HG02943 (cell line): ENCODE measurements at regions not wholly inside any gene's neighbourhood (a gene's known extent, or its start where the extent isn't known, plus 50 kb on each side); places are given as distances from the start of the nearest gene placed in this dataset.
"Not testable (repeated sequence)": the region's sequence is repeated elsewhere in the genome, so short reads cannot be mapped to it uniquely, and the experiment has no call there.

ENCODE experiments used
- ATAC-seq: cut with Tn5 transposase; IDR thresholded peaks from one replicate; pipeline ENCODE4 v1.9.1; 2021; ENCODE audit warnings: mild to moderate bottlenecking, low read depth, moderate library complexity; ENCODE audit not compliant: unreplicated experiment

GRCh38 chr9:82424599-82425120 is 436.1 kb downstream of the SPATA31D1 start:
- ATAC-seq: no peak

- no peak for ATAC-seq
Measured at GRCh38 chr9:82431121-82431520, 442.5 kb downstream of the SPATA31D1 start.

DNA sequence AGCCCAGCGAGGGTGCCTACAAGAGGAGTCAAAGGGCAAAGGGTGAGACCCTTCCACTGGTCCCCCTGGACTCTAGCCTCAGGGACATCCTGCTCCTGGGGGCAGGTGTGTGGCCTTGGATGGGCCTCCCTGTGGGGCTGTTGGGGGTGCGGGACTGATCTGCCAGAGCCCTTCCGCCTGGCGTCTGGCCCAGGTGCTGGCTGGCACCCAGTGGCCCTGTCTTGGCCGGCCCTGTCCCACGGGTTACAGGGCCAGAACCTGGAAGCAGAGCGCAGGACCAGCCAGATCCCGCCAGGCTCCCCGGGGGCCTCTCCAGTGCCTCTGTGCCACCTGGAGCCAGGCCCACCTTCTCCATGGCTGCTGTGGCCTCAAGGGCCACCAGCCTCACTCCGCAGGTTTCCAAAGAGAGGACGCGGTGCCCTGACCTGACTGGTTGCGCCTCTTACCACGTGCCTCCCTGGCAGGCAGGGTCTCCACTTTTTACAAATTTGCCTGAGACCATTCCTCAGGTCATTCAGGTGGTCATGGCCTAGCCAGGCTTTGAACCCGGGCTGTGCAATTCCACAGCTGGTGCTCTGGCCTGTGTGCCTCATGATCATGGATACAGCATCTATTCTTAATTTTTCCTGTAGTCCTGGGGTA is 444.8 kb downstream of the SPATA31D1 start:
- ATAC-seq: not testable (repeated sequence)

DNA sequence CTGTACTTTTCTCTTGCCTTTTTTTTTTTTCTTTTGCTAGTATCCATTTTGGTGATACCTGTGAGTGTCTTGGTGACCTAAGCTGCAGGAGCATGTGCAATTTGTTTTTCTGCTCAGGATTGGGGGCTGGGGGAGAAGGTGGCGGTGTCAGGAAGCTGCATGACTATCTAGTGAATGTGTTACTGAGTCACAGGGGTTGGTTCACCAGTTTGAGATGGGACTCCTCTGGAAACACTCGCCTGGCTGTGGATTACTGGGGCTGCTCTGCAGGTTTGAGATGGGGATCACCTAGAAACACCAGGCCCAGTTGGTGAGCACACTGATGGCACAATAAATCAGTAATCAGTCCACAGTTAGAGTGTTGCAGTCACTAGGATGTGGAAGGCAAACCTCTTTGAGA is 447.9 kb downstream of the SPATA31D1 start:
- ATAC-seq: no peak

DNA sequence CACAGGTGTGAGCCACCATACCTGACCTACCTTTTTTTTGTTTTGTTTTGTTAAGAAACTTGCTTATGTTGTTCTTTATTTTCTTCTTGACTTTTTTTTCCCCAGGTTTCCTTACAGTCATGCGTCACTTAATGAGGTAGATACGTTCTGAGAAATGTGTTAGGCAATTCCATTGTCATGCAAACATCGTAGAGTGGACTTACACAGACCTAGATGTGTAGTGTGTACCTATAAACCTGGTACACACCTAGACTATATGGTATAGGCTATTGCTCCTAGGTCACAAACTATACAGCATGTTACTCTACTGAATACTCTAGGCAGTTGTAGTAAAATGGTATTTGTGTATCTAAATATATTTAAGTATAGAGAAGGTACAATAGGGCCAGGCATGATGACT is 448.6 kb downstream of the SPATA31D1 start:
- ATAC-seq: not testable (repeated sequence)

DNA sequence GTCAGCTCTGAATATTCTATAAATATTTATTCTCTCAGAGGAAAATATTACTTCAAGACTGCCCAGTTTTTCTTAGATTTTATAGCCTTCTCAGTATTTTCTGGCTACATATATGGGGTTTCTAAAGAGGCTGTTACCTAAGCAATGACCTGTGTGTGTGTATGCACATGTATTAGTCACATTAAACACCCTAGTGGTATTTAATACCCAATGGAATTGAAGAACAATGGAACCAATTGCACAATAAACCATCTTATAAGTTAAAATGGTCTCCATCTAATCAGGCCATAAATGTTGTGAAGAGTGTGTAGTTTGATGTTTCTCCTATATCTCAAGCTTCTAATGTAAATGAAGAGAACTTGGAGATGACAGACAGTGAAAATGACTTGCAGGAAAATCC is 450.0 kb downstream of the SPATA31D1 start:
- ATAC-seq: no peak

- ATAC-seq: no peak
Measured at GRCh38 chr9:82443312-82443711, 454.7 kb downstream of the SPATA31D1 start.

- ATAC-seq: no peak
Measured at GRCh38 chr9:82445556-82445955, 457.0 kb downstream of the SPATA31D1 start.

GRCh38 chr9:82447343-82447742 is 458.8 kb downstream of the SPATA31D1 start:
- ATAC-seq: no peak

DNA sequence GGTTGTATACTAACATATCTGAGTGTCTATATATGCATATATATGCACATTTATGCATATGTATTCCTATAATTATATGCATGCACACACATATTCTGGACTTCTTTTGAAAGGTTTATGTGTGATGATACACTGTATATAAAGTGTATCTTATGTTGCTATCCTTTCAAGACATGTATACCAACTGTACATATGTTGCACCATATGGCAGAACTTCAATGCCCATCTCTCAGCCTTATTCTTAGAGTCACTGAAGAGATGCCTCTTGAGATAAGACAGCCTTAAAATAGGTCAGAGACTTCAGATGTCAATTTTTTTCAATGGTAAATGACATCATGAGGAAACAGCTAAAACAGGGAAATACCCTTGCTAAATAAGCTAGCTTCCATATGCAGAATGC is 461.4 kb downstream of the SPATA31D1 start:
- no peak for ATAC-seq

DNA sequence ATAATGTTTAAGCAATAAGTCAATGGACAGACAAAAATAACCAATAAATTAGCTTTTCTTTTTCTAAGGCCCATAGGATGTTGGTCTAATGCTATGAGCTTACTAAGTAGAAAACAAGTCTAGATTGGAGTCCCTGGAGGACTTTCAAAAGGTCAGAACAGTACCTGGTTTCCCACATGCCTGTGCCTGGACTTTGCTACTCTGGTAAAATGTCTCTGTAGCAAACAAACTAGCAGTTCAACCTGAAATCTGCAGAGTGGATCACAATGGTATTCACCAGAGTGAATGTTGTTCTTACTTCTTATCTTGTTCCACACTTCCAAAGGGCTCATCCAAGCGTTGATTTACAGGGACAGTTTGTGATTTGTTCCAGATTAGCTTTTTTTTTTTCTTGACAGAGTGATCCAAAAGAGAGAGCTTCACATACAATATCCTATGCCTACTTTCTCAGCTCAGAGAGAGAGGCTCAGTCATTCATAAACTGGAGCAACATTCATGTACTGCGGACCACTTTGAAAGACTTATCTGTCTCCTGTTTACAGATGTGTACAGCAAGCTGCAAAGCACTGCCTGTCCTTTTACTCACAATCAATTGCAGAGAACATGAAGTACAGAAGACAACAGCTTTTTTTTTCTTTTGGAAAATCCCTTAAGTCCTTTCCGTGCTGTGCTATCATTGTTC is 466.1 kb downstream of the SPATA31D1 start:
- ATAC-seq: no peak

GRCh38 chr9:82456642-82457041 is 468.1 kb downstream of the SPATA31D1 start:
- no peak for ATAC-seq

DNA sequence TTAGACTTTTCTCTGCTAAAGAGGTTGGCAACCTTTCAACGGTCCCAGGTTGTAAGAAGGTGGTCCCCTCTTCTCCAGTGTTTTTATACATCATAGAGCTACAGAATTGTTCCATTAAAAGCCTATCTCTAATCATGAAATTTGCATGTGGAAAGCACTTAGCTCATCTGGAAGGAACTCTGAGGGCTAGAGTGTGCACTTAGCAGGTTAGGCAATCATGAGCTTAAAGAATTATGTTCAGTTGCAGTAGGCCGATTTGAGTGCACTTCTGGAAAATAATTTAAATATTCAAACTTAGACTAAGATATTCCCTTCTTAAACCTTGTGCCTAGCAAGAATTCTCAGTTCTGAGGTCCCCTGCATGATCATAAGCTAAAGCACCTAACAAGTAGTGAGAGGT is 468.7 kb downstream of the SPATA31D1 start:
- no peak for ATAC-seq

DNA sequence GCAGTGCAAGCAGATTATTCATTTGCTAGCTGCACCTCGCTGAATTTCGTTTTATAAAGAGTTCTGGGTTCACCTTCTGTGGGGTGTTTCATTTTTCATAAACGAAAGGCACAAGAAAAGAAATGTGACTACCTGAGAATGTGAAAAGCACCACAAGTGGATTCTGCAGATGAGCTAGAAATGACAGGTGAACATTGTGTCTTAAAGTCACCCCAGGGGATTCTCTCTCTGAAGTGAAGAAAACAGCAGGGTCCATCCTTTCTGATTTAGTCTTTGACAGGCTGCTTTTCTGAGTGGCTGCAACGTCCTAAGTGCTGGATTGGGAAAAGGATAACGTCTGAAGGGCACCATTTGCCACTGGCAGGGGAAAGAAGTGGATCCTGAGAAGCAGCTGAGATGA is 469.3 kb downstream of the SPATA31D1 start:
- ATAC-seq: no peak

GRCh38 chr9:82458296-82458695 is 469.7 kb downstream of the SPATA31D1 start:
- no peak for ATAC-seq

DNA sequence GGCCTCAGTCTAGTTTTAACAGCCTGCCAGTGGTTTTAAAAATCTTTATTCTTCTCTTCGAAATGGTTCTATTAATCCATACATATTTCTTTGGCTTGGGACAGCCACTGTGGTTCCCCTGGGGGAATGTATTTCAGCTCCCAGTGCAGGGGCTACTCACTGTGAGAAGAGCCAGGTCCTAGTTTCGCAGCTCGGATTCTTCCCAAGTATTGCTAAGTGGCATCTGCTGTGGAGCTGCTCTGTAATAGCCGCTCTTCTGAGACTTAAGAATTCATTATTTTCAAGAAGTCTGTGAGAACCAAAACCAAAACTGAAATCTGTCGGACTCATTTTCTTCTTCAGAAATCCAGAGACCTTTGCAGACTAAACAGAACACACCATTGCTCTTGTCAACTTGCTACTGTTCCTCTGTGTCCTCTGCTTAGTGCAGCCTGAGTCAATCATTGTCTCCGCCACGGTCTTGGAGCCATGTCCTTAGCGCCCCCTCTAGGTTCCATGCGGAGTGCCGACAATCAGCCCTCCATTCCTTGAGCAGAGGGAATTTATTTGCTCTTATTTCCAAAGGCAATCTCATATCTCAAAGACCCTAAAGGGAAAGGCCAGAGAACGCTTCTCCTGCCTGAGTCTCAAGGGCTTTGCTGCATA is 478.2 kb downstream of the SPATA31D1 start:
- no peak for ATAC-seq

DNA sequence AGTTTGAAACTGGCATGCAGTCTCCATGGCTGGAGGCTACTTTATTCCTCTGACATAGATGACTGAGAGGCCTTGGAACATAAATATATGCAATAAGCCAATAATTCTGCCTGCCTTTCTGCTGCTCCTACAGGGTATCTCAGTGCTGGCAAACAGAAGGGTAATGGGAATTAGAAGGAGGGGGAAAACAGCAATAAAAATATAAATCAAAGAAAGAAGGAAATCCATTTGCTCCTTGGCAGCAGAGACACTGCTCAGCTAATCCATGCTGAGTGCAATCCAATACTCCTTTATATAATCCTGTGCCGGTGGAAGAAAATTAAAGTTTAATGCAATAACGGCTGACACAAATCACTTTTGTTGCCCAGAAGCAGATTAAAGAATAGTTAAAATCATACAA is 478.9 kb downstream of the SPATA31D1 start:
- ATAC-seq: no peak

GRCh38 chr9:82474235-82474634 is 485.7 kb downstream of the SPATA31D1 start:
- no peak for ATAC-seq

DNA sequence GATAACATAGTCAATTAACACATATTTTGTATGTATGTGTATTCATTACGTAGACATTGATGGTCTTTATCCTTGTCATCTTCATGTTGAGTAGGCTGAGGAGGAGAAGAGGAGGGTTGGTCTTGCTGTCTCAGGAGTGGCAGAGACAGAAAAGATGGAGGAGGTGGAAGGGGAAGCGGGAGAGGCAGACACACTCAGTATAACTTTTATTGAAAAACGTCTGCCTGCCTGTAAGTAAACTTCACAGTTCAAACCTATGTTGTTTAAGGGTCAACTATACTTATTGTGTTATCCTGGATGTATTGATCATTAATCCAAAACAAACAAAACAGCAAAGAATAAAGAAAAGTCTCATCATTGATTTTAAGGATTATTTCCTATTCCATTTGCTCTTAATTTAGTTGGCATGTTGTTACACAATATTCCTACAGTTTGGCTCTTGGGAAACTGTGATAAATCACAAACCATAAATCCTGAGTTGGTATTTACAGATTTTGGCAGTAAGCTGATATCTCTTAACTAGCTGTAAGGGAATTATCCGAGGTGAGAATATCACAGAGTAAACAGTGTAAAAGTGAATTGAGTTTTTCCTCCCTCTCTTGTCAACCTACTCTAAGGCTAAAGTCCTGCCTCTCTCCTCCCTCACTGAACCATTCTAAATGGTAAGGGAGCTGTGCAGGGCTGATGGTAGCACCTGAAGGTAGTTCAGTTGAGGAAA is 487.2 kb downstream of the SPATA31D1 start:
- no peak for ATAC-seq

DNA sequence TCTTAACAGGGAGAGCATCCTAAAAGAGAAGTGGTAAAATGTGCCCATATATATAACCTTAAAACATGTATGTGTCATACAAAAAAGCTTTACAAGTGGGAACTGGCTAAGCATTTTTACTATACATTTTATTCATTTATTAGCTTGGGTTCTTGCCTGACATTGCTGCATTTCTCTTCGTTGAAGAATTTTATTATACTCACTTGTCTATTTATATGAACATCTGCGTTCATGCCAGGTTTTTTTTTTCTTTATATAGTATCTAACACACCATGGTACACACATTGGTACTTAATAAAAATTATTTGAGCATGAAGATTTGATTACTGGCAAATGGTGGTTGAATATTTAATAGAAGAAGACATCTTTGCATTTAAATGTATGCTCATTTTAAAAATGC is 492.3 kb downstream of the SPATA31D1 start:
- no peak for ATAC-seq

DNA sequence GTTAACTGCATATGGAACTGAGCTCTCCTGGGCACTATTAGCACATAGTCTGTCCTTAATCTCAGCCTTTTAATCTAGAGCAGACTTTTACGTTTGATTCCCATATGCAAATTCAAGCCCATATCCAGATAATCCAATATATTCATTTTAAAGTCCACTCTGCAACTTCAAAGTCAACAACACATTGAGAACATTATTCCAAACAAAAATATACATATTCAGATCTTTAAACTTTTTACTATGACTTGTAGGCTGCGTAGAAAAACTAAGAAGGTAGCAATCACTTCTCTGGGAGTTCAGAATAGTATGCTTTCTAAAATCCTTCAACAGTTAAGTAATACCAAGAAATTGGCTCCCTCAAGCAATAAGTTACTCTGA is 499.4 kb downstream of the SPATA31D1 start:
- ATAC-seq: no peak
